K562 (cell line): ENCODE measurements at regions not wholly inside any gene's neighbourhood (a gene's known extent, or its start where the extent isn't known, plus 50 kb on each side); places are given as distances from the start of the nearest gene placed in this dataset.
A peak's percentile ranks its signal among the peaks of the same experiment; 100 is the strongest.

Experiments
- ATAC-seq: fragments of 200-7000 bp; cut with Tn5 transposase; 3 replicates; pipeline ENCODE4 v1.9.1; 2020; ENCODE audit warnings: moderate library complexity
- BruUV-seq: library from RNA; stranded (reverse); fragments of 400-500 nt; replicated peaks from 2 replicates; lab custom pipeline; 2021; lab: Mats Ljungman, UMichigan
- CTCF ChIA-PET: fragments of 300-600 bp; formaldehyde crosslinking; extraction: SDS; loops from one replicate; lab custom pipeline; 2021; ENCODE audit warnings: low intra/inter-chr PET ratio; lab: Yijun Ruan, JAX
- POLR2A ChIA-PET: fragments of 300-600, 350-650 bp; sonication (Branson Sonifier 250); formaldehyde crosslinking; extraction: SDS; loops from one replicate; lab custom pipeline; 2021; ENCODE audit warnings: antibody characterized with exemption, inconsistent platforms; lab: Yijun Ruan, JAX
- DNase-seq, 4 experiments: peaks; one replicate each; pipeline versions ENCODE4 v3.0.0 to v3.0.0-alpha.2; 2011 to 2018; ENCODE audit warnings: low spot score in 3 of 4, mixed read lengths in 3 of 4; ENCODE audit errors: extremely low read depth in 1 of 4
- FAIRE-seq: peaks from 2 replicates; lab custom pipeline; 2011; peaks lifted over from hg19 to GRCh38; lab: Jason Lieb, UNC
- H2AFZ ChIP-seq: 2 replicates; pipeline ENCODE4 v1.6.0; 2011; ENCODE audit warnings: low read depth, low read length, control low read depth, inconsistent platforms
- H3K27ac ChIP-seq: fragments of 200-600 bp; 3 replicates; pipeline ENCODE4 v1.8.0; 2011; ENCODE audit warnings: low read depth, mild to moderate bottlenecking, control low read depth, inconsistent platforms, low read length, moderate library complexity, mixed read lengths; ENCODE audit errors: extremely low read depth
- H3K27me3 ChIP-seq, 2 experiments: fragments of 300-600 bp in 1 of 2; 2 replicates in 1 of 2; 3 replicates in 1 of 2; pipeline versions ENCODE4 v1.6.0 to v1.8.0; 2011; ENCODE audit warnings: inconsistent platforms in 2 of 2, low read length in 2 of 2, mild to moderate bottlenecking in 1 of 2, mixed read lengths in 1 of 2, moderate library complexity in 1 of 2; ENCODE audit not compliant: control insufficient read depth in 2 of 2, insufficient read depth in 2 of 2
- H3K36me3 ChIP-seq: fragments of 300-600 bp; 3 replicates; pipeline ENCODE4 v1.8.0; 2011; ENCODE audit warnings: mild to moderate bottlenecking, low read length, inconsistent platforms; ENCODE audit not compliant: control insufficient read depth, insufficient read depth
- H3K4me1 ChIP-seq, 2 experiments: fragments of 200-600 bp in 1 of 2; replicated peaks in 1 of 2; 2 replicates in 1 of 2; 3 replicates in 1 of 2; pipeline versions ENCODE4 v1.5.1 to v1.8.0; 2011; ENCODE audit warnings: inconsistent platforms in 2 of 2, low read length in 2 of 2, mild to moderate bottlenecking in 1 of 2, mixed read lengths in 1 of 2, moderate library complexity in 1 of 2; ENCODE audit not compliant: control insufficient read depth in 2 of 2, insufficient read depth in 2 of 2
- H3K4me2 ChIP-seq: 2 replicates; pipeline ENCODE4 v1.6.1; 2011; ENCODE audit warnings: low read length, control low read depth, inconsistent platforms, mixed read lengths; ENCODE audit not compliant: insufficient read depth
- H3K4me3 ChIP-seq: fragments of 200-600 bp; sonication (generic), shearing (Covaris generic); 2 replicates; pipeline ENCODE4 v1.5.1; 2016; ENCODE audit warnings: control low read depth, inconsistent platforms
- H3K79me2 ChIP-seq: fragments of 200-600 bp; 3 replicates; pipeline ENCODE4 v1.8.0; 2011; ENCODE audit warnings: low read length, inconsistent platforms; ENCODE audit not compliant: control insufficient read depth, insufficient read depth
- H3K9ac ChIP-seq, 2 experiments: 2 replicates each; pipeline versions ENCODE4 v1.6.0 to v1.6.1; 2011; ENCODE audit warnings: low read depth in 2 of 2, low read length in 2 of 2, control low read depth in 1 of 2, inconsistent platforms in 1 of 2, mild to moderate bottlenecking in 1 of 2, mixed read lengths in 1 of 2; ENCODE audit not compliant: insufficient read depth in 1 of 2
- H3K9me1 ChIP-seq: one replicate; pipeline ENCODE4 v1.6.0; 2011; ENCODE audit warnings: inconsistent platforms, mild to moderate bottlenecking, low read length, moderate library complexity; ENCODE audit not compliant: control insufficient read depth, insufficient read depth
- H3K9me3 ChIP-seq: replicated peaks from 2 replicates; pipeline ENCODE4 v1.5.1; 2011; ENCODE audit warnings: low read depth, low read length, inconsistent platforms; ENCODE audit not compliant: control insufficient read depth, insufficient read depth
- H4K20me1 ChIP-seq: replicated peaks from 2 replicates; pipeline ENCODE4 v1.6.1; 2011; ENCODE audit warnings: low read length, inconsistent platforms, mixed read lengths; ENCODE audit not compliant: control insufficient read depth, insufficient read depth
- BHLHE40 ChIP-seq: IDR thresholded peaks from 2 replicates; pipeline ENCODE4 v1.6.1; 2011; ENCODE audit warnings: low read length, improper control_type of control experiment
- RAD21 ChIP-seq, 2 experiments: fragments of 250-450 bp in 1 of 2; fragments of 450-650 bp in 1 of 2; sonication (Bioruptor Pico) in 1 of 2; formaldehyde crosslinking in 1 of 2; IDR thresholded peaks in 1 of 2; conservative IDR thresholded peaks in 1 of 2; 2 replicates each; pipeline versions ENCODE4 v1.4.0 to v1.8.0; 2020 to 2022; ENCODE audit warnings: mild to moderate bottlenecking in 2 of 2, moderate library complexity in 1 of 2
- ZNF431 ChIP-seq: sonication (generic); formaldehyde crosslinking; IDR thresholded peaks from 2 replicates; pipeline ENCODE4 v1.8.0; 2022; ENCODE audit warnings: mild to moderate bottlenecking, missing genetic modification reagents
- ZNF551 ChIP-seq: fragments of 250-450 bp; sonication (Bioruptor Pico); IDR thresholded peaks from 2 replicates; pipeline ENCODE4 v1.5.0; 2021; ENCODE audit warnings: mild to moderate bottlenecking, moderate library complexity
- WGBS: fragments of 100-300 bp; shearing (Covaris generic); methylation state at CpG from one replicate; pipeline ENCODE4 v1.1.6; 2016; ENCODE audit warnings: low coverage, mixed read lengths; ENCODE audit not compliant: insufficient coverage; ENCODE audit errors: missing lambda C conversion rate; 5-methylcytosine and 5-hydroxymethylcytosine counted together
- in situ Hi-C: fragments of 300-500 bp; cut with MboI; formaldehyde crosslinking; loops from 4 replicates; pipeline ENCODE4 v1.15.0; 2018; ENCODE audit warnings: inconsistent platforms, mixed read lengths
- intact Hi-C: fragments of 100-400 bp; cut with micrococcal nuclease; formaldehyde crosslinking; loops from 2 replicates; pipeline ENCODE4 v1.14.2; 2022
- TF ChIP-seq, protein P1 (sequence below), 3 experiments: IDR thresholded peaks in 2 of 3; conservative IDR thresholded peaks in 1 of 3; 2 replicates each; pipeline ENCODE4 v1.5.1; 2011 to 2012; ENCODE audit warnings: low read length in 3 of 3, mild to moderate bottlenecking in 3 of 3, control low read depth in 2 of 3, improper control_type of control experiment in 1 of 3, inconsistent platforms in 1 of 3, low read depth in 1 of 3, mixed read lengths in 1 of 3, moderate library complexity in 1 of 3; ENCODE audit not compliant: insufficient read depth in 2 of 3
- TF ChIP-seq, protein P2 (sequence below): IDR thresholded peaks from 2 replicates; pipeline ENCODE4 v1.6.1; 2011; ENCODE audit warnings: borderline replicate concordance, low read depth, mild to moderate bottlenecking, moderate library complexity, low read length; ENCODE audit not compliant: insufficient read depth, poor library complexity, severe bottlenecking

DNA sequence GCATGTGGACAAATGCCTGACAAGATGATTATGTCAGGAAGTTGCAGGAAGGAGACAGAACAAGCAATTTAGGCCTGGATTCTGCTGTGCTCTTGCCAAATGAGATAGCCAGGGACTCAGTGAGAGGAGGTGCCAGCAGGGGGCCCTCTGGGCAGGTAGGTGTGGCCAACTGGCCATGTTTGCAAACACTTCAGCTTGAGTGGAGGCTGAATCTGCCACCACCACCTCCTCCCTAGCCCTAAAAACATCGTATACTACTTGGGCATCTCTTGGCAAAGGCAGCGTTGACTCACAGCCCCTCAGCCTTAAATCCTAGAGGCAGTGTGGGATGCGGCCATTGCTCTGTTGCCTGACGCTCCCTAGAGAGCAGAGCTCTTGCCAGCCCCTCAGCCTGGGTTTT is 95.1 kb upstream of the PLET1 start:
- Histone ChIP-seq H3K4me2 (no peak overlapping the region), H3K4me3 (no peak overlapping the region), H3K79me2 (no peaks in the 10 kb centered on the region), H3K9me3 (no peaks in the 10 kb centered on the region), H2AFZ (no peak overlapping the region), H3K36me3 (no peaks in the 10 kb centered on the region), H3K27me3 (peaks cover 4 to 23% of the 10 kb centered on the region in 2 experiments; a peak in 4 of 5 replicates), H3K4me1 (no peaks in the 10 kb centered on the region), H3K27ac (no peak overlapping the region), H3K9ac (peak overlapping the region in 1 of 2 experiments; percentile 30; a peak in 1 of 4 replicates), H4K20me1 (no peaks in the 10 kb centered on the region), H3K9me1 (no peaks in the 10 kb centered on the region)
- WGBS: 3% methylated on average over 4 of the region's 4 CpGs
- DNase-seq: peak; percentile 28 to 42 (median 39)
- ATAC-seq: peak; percentile 93
- ChIA-PET CTCF (no interaction called here), POLR2A (interaction anchor here (1.6 kb wide), 1 partner anchor 10 kb away, joined by 5 read pairs; no protein-coding TSS in a partner anchor)
- intact Hi-C loops: no loop called here
- no TSS peak for BruUV-seq
- peak; percentile 55 for FAIRE-seq
- TF ChIP-seq ZNF431 (CRISPR knock-in tag) (no peak), ZNF551 (CRISPR knock-in tag) (no peak), BHLHE40 (peak; percentile 66), RAD21 (CRISPR knock-in tag; conservative IDR thresholded peaks at IDR 0.05 in 1 of 2, IDR thresholded peaks at IDR 0.05 in 1 of 2) (peak in 1 of 2 experiments; percentile 44; a peak in 2 of 4 replicates)
- TF ChIP-seq, protein P1, sequence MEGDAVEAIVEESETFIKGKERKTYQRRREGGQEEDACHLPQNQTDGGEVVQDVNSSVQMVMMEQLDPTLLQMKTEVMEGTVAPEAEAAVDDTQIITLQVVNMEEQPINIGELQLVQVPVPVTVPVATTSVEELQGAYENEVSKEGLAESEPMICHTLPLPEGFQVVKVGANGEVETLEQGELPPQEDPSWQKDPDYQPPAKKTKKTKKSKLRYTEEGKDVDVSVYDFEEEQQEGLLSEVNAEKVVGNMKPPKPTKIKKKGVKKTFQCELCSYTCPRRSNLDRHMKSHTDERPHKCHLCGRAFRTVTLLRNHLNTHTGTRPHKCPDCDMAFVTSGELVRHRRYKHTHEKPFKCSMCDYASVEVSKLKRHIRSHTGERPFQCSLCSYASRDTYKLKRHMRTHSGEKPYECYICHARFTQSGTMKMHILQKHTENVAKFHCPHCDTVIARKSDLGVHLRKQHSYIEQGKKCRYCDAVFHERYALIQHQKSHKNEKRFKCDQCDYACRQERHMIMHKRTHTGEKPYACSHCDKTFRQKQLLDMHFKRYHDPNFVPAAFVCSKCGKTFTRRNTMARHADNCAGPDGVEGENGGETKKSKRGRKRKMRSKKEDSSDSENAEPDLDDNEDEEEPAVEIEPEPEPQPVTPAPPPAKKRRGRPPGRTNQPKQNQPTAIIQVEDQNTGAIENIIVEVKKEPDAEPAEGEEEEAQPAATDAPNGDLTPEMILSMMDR (IDR thresholded peaks at IDR 0.05 in 2 of 3, conservative IDR thresholded peaks at IDR 0.05 in 1 of 3; ENCODE audit: insufficient read depth in 2 of 3, low read depth in 1 of 3, low read length in 3 of 3): peak; percentile 57 to 60 (median 58)
- TF ChIP-seq, protein P2, sequence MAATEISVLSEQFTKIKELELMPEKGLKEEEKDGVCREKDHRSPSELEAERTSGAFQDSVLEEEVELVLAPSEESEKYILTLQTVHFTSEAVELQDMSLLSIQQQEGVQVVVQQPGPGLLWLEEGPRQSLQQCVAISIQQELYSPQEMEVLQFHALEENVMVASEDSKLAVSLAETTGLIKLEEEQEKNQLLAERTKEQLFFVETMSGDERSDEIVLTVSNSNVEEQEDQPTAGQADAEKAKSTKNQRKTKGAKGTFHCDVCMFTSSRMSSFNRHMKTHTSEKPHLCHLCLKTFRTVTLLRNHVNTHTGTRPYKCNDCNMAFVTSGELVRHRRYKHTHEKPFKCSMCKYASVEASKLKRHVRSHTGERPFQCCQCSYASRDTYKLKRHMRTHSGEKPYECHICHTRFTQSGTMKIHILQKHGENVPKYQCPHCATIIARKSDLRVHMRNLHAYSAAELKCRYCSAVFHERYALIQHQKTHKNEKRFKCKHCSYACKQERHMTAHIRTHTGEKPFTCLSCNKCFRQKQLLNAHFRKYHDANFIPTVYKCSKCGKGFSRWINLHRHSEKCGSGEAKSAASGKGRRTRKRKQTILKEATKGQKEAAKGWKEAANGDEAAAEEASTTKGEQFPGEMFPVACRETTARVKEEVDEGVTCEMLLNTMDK: peak; percentile 50
- in situ Hi-C loops: no loop called here
